MM.1S (cell line): ENCODE measurements at regions not wholly inside any gene's neighbourhood (a gene's known extent, or its start where the extent isn't known, plus 50 kb on each side); places are given as distances from the start of the nearest gene placed in this dataset.

Experiments
- CTCF ChIP-seq: fragments of 300-600 bp; sonication (generic); IDR thresholded peaks from 2 replicates; pipeline ENCODE4 v1.5.1; 2016; ENCODE audit warnings: antibody characterized with exemption, low read length, mixed read lengths
- EZH2 ChIP-seq: fragments of 300-600 bp; sonication (generic); optimal IDR thresholded peaks from 2 replicates; pipeline ENCODE3; 2017; ENCODE audit warnings: low read depth, mild to moderate bottlenecking, antibody characterized with exemption, low read length, mixed read lengths

DNA sequence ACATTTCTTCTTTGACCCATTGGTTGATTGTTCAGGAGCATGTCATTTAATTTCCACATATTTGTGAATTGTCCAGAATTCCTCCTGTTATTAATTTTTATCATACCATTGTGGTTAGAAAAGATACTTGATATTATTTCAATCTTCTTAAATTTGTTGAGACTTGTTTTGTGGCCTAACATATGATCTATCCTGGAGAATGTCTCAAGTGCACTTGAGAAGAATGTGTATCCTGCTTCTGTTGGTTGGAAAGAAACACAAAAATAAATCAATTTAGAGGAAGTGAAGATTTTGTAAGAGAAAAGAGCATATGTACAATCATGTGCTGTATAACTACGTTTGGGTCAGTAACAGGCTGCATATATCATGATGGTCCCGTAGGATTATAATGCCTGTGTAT lies 118.6 kb upstream of the CDC42EP3 start:
- no peak for TF ChIP-seq CTCF
- no peak for TF ChIP-seq EZH2
